GM19099 (cell line): ENCODE measurements at regions not wholly inside any gene's neighbourhood (a gene's known extent, or its start where the extent isn't known, plus 50 kb on each side); places are given as distances from the start of the nearest gene placed in this dataset.

Experiments
- POLR2A ChIP-seq: IDR thresholded peaks from 3 replicates; pipeline ENCODE4 v1.6.1; 2011; ENCODE audit warnings: low read depth; ENCODE audit not compliant: insufficient read length; ENCODE audit errors: extremely low read depth

GRCh38 chr16:85380905-85381737 is 232.0 kb upstream of the GSE1 start:
- no peak for TF ChIP-seq POLR2A

GRCh38 chr16:85381738-85382592 is 231.2 kb upstream of the GSE1 start:
- TF ChIP-seq POLR2A = no peak

DNA sequence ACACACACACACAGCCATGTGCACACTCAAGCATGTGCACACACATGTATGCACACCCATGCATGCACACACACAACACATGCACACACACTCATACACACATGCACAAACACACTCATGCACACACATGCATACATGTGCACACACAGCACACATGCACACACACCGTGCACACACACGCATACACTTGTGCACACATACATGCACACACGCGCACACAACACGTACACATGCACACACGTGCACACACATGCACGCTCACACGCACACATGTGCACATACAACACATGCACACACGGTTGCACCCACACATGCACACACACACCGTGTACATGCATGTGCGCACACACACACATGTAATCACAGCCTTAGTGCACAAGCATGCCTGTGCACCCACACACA is 230.4 kb upstream of the GSE1 start:
- TF ChIP-seq POLR2A = no peak

DNA sequence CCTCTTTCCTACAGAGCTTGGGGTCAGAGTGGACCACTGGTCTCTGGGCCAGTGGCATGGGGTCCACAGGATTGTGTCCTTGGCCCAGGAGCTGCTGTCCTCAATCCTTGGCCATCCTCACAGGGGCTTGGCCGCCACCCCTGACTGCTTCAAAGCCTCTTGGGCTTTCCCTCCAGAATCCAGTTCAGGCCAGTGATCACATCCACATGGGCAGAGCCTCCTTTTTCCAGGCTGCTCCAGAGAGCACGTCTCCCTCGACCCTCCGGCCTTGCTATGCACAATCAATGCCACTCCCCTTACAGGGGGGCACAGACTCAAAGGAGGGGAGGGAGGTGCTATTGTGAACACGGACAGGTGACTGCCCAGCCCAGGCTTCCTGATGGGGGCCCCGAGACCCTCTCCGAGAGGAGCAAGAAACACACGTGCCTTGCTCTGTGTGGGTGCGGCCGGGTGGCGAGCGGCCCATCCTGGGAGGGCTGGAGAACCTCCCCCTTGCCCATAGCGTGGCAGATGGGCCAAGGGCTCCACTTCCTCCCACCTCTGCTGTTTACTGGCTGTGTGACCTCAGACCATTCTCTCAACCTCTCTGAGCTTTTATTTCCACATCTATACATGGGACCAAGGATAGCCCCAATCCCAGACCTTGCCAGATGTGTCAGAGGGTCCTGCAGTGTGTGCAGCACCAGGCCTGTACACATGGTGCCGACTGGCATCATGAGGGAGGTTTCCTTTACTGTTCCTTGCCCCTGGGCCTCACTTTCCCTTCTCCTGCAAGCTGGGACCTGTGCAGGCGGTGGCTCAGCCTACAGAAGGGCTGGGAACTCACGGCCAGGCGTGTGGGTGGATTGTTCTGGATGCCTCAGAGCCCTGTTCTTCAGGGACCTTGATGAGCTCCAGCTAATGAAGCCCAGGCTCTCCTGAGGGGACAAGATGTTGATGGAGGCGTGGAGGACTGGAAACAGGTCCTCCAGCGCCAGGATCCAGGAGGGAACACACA is 229.0 kb upstream of the GSE1 start:
- no peak for TF ChIP-seq POLR2A

DNA sequence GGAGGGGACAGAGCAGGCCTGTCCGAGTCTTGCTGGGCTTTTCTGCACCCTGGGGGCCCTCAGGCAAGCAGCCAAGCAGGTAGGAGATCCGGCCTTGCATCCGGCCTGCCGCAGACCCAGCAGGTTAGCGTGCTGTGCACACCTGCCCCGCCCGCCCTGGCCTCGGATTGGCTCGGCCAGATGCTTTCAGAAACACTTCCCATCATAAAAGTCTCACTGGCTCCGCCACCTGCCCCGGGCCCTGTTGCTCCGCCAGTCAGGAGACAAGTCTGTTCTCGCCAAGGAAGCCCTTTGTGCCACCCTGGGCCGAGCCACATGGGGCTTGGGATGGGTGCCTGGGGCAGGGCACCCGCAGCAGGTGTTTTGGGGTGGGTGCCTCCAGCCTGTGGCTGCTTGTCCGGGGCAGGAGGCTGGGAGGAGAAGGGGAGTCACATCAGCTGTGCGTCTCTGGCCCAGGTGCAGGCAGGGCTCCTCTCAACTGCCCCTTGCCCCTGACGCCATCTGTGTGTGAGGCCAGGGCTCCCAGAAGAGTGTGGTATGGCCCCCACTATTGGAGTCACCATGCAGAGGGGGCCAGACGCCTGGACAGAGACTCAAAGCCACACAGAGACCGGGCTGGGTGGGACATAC is 228.2 kb upstream of the GSE1 start:
- no peak for TF ChIP-seq POLR2A

- no peak for TF ChIP-seq POLR2A
Observed at GRCh38 chr16:85385463-85386331, 227.4 kb upstream of the GSE1 start.

- no peak for TF ChIP-seq POLR2A
Observed at GRCh38 chr16:85386467-85387170, 226.5 kb upstream of the GSE1 start.

DNA sequence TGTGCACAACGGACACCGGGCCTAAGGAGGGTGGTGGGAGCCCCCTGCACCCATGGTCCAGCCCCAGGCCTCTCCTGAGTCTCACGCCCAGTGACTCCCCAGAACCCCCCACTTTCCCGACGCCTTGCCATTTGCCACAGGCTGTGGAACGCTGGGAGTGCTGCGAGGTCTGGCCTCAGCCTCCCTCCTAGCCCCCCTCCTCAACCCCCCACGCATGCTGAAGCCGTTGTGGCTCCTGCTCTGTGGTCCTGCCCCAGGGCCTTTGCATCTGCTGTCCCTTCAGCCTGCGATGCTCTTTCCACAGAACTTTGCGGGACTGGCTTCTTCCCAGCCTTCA is 226.0 kb upstream of the GSE1 start:
- no peak for TF ChIP-seq POLR2A

DNA sequence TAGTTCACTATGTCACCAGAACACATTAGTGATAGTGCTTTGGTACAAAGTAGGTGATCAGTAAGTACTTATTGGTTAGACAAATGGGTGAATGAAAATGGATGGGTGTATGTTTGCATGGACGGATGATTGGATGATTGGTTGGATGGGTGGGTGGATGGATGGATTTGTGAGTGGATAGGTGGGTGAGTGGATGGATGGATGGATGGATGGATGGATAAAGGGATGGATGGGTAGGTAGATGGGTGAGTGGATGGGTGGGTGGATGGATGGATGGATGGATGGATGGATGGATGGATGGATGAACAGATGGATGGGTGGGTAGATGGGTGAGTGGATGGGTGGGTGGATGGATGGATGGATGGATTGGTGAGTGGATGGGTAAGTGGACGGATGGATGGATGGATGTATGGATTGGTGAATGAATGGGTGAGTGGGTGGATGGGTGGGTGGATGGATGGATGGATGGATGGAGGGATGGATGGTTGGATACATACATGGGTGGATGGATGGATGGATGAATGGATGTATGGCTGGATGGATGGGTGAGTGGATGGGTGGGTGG is 225.3 kb upstream of the GSE1 start:
- no peak for TF ChIP-seq POLR2A

GRCh38 chr16:85389679-85390470 is 223.2 kb upstream of the GSE1 start:
- no peak for TF ChIP-seq POLR2A

GRCh38 chr16:85390511-85391174 is 222.5 kb upstream of the GSE1 start:
- TF ChIP-seq POLR2A = no peak
